ENCODE measurements at regions not wholly inside any gene's neighbourhood (a gene's known extent, or its start where the extent isn't known, plus 50 kb on each side); places are given as distances from the start of the nearest gene placed in this dataset.

- H3K27ac ChIP-seq (ENCODE audit: extremely low read depth, low read depth, low read length) = no peak overlapping the region
- ChIA-PET CTCF (interaction anchor here (0.6 kb wide), 2 partner anchors 339 to 915 kb away, joined by 3 to 4 read pairs; no protein-coding TSS in a partner anchor), POLR2A (no interaction called here)
- H3K4me3 ChIP-seq (ENCODE audit: low read depth, low read length) = no peak overlapping the region
- TF ChIP-seq ZNF548 (tag by site-specific recombination; IDR thresholded peaks at IDR 0.05) (no peak), ZBTB44 (tag by site-specific recombination; IDR thresholded peaks at IDR 0.05) (no peak), ZNF423 (tag by site-specific recombination; IDR thresholded peaks at IDR 0.05) (no peak), ZNF426 (tag by site-specific recombination; IDR thresholded peaks at IDR 0.05) (no peak), ZNF280C (tag by site-specific recombination; IDR thresholded peaks at IDR 0.05) (no peak), ZNF518A (tag by site-specific recombination; conservative IDR thresholded peaks at IDR 0.05; ENCODE audit: low read depth) (no peak), IKZF3 (tag by site-specific recombination; IDR thresholded peaks at IDR 0.05) (no peak), ZNF768 (tag by site-specific recombination; IDR thresholded peaks at IDR 0.05) (no peak), ZNF23 (tag by site-specific recombination; IDR thresholded peaks at IDR 0.05; ENCODE audit: borderline replicate concordance) (no peak), MZF1 (tag by site-specific recombination; IDR thresholded peaks at IDR 0.05; ENCODE audit: borderline replicate concordance) (no peak), ZNF48 (tag by site-specific recombination; IDR thresholded peaks at IDR 0.05) (no peak)
- H3K4me1 ChIP-seq (ENCODE audit: control insufficient read depth, insufficient read depth, low read length) = no peaks in the 10 kb centered on the region
- no peaks in the 10 kb centered on the region for H3K9me3 ChIP-seq (ENCODE audit: control insufficient read depth, insufficient read depth, low read depth, low read length)
- no peaks in the 10 kb centered on the region for H3K36me3 ChIP-seq (ENCODE audit: control insufficient read depth in 2 of 2, insufficient read depth in 1 of 2, low read length in 2 of 2)
Observed at GRCh38 chr5:105030153-105030552, 1467.6 kb upstream of the NUDT12 start.

GRCh38 chr5:105015098-105015497 lies 1452.5 kb upstream of the NUDT12 start:
- H3K36me3 ChIP-seq (ENCODE audit: control insufficient read depth in 2 of 2, insufficient read depth in 1 of 2, low read length in 2 of 2) = no peaks in the 10 kb centered on the region
- no peaks in the 10 kb centered on the region for H3K9me3 ChIP-seq (ENCODE audit: control insufficient read depth, insufficient read depth, low read depth, low read length)
- H3K4me3 ChIP-seq (ENCODE audit: low read depth, low read length) = no peak overlapping the region
- ChIA-PET CTCF (no interaction called here), POLR2A (no interaction called here)
- H3K27ac ChIP-seq (ENCODE audit: extremely low read depth, low read depth, low read length) = no peak overlapping the region
- H3K4me1 ChIP-seq (ENCODE audit: control insufficient read depth, insufficient read depth, low read length) = no peaks in the 10 kb centered on the region
- TF ChIP-seq HOXD13 (CRISPR knock-in tag; IDR thresholded peaks at IDR 0.05; ENCODE audit: borderline replicate concordance) = no peak
- TF ChIP-seq ZNF24 (tag by site-specific recombination; IDR thresholded peaks at IDR 0.05) = no peak
- TF ChIP-seq KLF9 (tag by site-specific recombination; IDR thresholded peaks at IDR 0.05; ENCODE audit: low read depth) = no peak
- no peak for TF ChIP-seq ZNF585B (tag by site-specific recombination; IDR thresholded peaks at IDR 0.05)
- TF ChIP-seq ZNF792 (tag by site-specific recombination; IDR thresholded peaks at IDR 0.05) = no peak
- no peak for TF ChIP-seq ZBTB7A (tag by site-specific recombination; IDR thresholded peaks at IDR 0.05; ENCODE audit: low read depth)
- no peak for TF ChIP-seq ZBTB17 (tag by site-specific recombination; IDR thresholded peaks at IDR 0.05)
- TF ChIP-seq ZNF629 (tag by site-specific recombination; IDR thresholded peaks at IDR 0.05) = no peak
- TF ChIP-seq ZXDB (tag by site-specific recombination; IDR thresholded peaks at IDR 0.05) = no peak
- no peak for TF ChIP-seq SP2 (tag by site-specific recombination; IDR thresholded peaks at IDR 0.05)
- no peak for TF ChIP-seq PRDM2 (tag by site-specific recombination; IDR thresholded peaks at IDR 0.05; ENCODE audit: borderline replicate concordance)

All from HEK293 (cell line).